ENCODE measurements at regions not wholly inside any gene's neighbourhood (a gene's known extent, or its start where the extent isn't known, plus 50 kb on each side); places are given as distances from the start of the nearest gene placed in this dataset.

- no peak for TF ChIP-seq CTCF (IDR thresholded peaks at IDR 0.05)
- TF ChIP-seq POLR2A (IDR thresholded peaks at IDR 0.05) = no peak
Measured at GRCh38 chr3:68315546-68315945, 616.8 kb downstream of the TAFA4 start.
